ENCODE measurements at regions not wholly inside any gene's neighbourhood (a gene's known extent, or its start where the extent isn't known, plus 50 kb on each side); places are given as distances from the start of the nearest gene placed in this dataset.
A peak's percentile ranks its signal among the peaks of the same experiment; 100 is the strongest.

DNA sequence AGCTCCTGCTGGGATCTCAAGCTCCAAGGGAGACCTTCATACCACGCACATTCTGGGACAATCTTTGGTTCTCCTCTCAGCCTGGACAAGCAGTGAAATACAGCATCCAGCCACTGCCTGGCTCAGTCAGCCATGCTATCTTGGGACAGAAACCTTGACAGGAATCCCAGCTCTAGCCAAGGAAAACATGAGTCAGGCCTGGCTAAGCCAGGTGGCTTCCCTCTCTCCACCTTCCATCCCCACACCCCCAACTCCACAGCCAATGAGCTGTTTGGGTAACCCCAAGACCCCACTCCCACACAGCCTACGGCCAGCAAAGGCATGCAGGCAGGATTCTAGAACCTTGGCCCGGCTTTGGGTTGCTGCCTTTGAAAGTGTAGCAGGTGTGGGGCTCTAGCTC is 64.9 kb downstream of the MCFD2 start:
- in situ Hi-C loops (cut with MboI; ENCODE audit: low sequenced_read_pairs in 4 of 4): no loop called here
- H3K36me3 ChIP-seq: no peaks in the 10 kb centered on the region

DNA sequence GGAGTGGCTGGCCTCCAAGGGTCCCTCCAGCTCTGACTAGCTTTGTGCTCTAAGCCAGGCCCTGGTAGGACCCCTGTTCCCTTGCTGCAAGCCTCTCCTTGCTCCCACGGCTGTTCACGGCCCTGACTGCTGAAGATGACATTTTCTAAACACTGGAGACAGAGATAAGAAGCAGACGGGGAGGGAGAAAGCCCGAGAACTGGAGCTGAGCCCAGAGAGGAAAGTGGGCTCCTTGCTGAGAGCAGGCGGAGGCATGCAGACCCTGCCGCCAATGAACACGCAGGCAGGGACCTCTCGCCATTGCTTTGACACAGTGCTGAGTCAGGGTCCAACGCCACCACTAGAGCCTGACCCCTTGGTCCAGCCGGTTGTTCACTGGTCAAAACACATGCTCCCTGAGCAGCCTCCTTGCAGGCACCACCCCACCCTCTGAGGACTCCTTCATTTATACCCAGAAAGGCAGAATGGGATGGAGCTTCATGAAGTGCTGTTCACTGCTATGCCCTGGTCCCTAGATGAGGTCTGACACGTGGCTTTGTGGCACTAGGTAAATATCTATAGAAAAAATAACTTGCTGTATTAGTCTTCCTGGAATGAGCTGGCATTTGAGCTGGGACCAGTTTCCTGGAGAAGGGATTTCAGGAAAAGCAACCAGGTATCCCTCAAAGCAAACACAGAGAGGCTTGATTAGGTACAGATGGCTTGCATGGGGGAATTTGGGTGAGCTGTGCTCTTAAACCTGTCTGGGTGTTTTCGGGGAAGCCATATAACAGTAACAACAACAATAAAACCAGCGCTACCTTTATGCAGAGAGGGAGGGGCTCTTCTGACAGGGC is 65.7 kb downstream of the MCFD2 start:
- H3K9me3 ChIP-seq: no peaks in the 10 kb centered on the region
- no peaks in the 10 kb centered on the region for H3K36me3 ChIP-seq
- H3K4me1 ChIP-seq: peaks cover 67 to 70% of the 10 kb centered on the region in 2 donors
- ATAC-seq (no peak), DNase-seq (no peak)
- intact Hi-C loops (cut with DNase I; ENCODE audit: low total_unique reads): loop anchor here (2.0 kb wide), 1 partner anchor 31 kb away; no protein-coding TSS in a partner anchor
- TF ChIP-seq, protein P1, sequence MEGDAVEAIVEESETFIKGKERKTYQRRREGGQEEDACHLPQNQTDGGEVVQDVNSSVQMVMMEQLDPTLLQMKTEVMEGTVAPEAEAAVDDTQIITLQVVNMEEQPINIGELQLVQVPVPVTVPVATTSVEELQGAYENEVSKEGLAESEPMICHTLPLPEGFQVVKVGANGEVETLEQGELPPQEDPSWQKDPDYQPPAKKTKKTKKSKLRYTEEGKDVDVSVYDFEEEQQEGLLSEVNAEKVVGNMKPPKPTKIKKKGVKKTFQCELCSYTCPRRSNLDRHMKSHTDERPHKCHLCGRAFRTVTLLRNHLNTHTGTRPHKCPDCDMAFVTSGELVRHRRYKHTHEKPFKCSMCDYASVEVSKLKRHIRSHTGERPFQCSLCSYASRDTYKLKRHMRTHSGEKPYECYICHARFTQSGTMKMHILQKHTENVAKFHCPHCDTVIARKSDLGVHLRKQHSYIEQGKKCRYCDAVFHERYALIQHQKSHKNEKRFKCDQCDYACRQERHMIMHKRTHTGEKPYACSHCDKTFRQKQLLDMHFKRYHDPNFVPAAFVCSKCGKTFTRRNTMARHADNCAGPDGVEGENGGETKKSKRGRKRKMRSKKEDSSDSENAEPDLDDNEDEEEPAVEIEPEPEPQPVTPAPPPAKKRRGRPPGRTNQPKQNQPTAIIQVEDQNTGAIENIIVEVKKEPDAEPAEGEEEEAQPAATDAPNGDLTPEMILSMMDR (IDR thresholded peaks at IDR 0.05 in 4 of 5, conservative IDR thresholded peaks at IDR 0.05 in 1 of 5): no peak
- TF ChIP-seq POLR2A (IDR thresholded peaks at IDR 0.05): no peak
- no peaks in the 10 kb centered on the region for H3K27me3 ChIP-seq
- peak overlapping the region; percentile 59 to 80 (median 76) for H3K27ac ChIP-seq
- in situ Hi-C loops (cut with MboI; ENCODE audit: low sequenced_read_pairs in 4 of 4): no loop called here
- no peak overlapping the region for H3K4me3 ChIP-seq

More for the DNA sequence above, 64.9 kb downstream of the MCFD2 start:
- Histone ChIP-seq H3K27me3 (no peaks in the 10 kb centered on the region), H3K4me3 (no peak overlapping the region), H3K4me1 (peaks cover 63 to 68% of the 10 kb centered on the region in 2 donors), H3K9me3 (no peaks in the 10 kb centered on the region), H3K27ac (peak overlapping the region; percentile 59 to 80 (median 76))
- DNase-seq: peak; percentile 52 to 71
- TF ChIP-seq POLR2A (IDR thresholded peaks at IDR 0.05): no peak
- TF ChIP-seq, protein P1 (IDR thresholded peaks at IDR 0.05 in 4 of 5, conservative IDR thresholded peaks at IDR 0.05 in 1 of 5): no peak
- intact Hi-C loops (cut with DNase I; ENCODE audit: low total_unique reads): loop anchor here (2.0 kb wide), 1 partner anchor 32 kb away; no protein-coding TSS in a partner anchor
- ATAC-seq: peak; percentile 79 to 87

DNA sequence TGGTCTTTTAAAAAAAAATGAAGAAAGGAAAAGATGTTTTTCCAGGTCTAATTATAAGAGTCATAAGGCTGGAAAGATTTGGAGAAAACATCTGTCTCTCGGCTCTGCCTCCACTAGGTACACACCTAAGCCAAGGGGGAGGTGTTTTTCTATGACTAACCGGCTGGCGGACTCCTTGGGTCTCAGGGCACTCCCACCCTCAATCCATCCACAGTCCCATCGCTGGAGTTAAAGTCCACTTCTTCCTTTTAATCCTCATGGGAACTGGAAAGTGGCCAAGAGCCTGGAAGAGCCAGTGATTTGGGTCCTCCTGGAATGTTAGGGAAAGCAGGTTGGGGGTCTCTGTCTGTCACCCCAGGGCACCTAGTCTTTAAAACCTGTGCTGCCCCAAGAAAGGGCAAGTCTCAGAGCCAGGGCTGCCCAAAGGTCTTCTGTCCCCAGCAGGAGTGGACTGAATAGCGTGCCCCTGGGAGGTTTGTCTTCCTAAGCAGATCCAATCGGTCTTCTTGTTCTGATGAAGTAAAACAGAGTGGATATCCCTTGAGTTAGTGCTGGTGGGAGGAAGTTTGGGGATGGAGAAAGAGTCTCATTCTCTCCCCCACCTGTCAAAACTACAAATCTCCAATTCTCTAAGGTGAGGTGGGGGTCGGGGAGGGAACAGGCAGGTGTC is 66.4 kb downstream of the MCFD2 start:
- H3K4me1 ChIP-seq: peaks cover 59 to 65% of the 10 kb centered on the region in 2 donors
- no peaks in the 10 kb centered on the region for H3K9me3 ChIP-seq
- intact Hi-C loops (cut with DNase I; ENCODE audit: low total_unique reads): no loop called here
- no peak overlapping the region for H3K4me3 ChIP-seq
- H3K36me3 ChIP-seq: no peaks in the 10 kb centered on the region
- in situ Hi-C loops (cut with MboI; ENCODE audit: low sequenced_read_pairs in 4 of 4): no loop called here
- no peaks in the 10 kb centered on the region for H3K27me3 ChIP-seq
- no peak for TF ChIP-seq POLR2A (IDR thresholded peaks at IDR 0.05)
- TF ChIP-seq, protein P1 (IDR thresholded peaks at IDR 0.05 in 4 of 5, conservative IDR thresholded peaks at IDR 0.05 in 1 of 5): no peak
- no peak for DNase-seq
- ATAC-seq: no peak
- H3K27ac ChIP-seq: peak overlapping the region; percentile 59 to 80 (median 76)

DNA sequence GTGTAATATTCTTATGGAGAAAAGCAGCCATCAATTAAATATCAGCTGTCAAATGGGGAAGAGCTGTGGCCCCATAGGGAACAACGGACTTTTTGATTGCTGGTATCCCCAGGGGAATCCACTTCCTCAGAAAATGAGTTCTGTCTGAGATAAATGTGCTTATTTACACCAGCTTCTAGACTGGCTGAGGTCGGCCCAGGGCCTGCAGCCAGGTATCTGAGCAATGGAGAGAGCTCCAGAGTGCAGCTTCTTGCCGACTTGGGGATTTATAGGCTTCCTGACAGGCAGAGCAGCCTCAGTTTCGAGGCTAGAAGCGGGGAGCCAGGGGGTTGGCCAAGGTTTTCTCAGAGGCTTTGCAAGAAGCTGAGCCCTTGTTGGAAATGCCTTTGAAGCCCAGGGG is 67.2 kb downstream of the MCFD2 start:
- intact Hi-C loops (cut with DNase I; ENCODE audit: low total_unique reads): no loop called here
- Histone ChIP-seq H3K27ac (peak overlapping the region; percentile 59 to 80 (median 76)), H3K9me3 (no peaks in the 10 kb centered on the region), H3K4me1 (peaks cover 58 to 65% of the 10 kb centered on the region in 2 donors), H3K4me3 (no peak overlapping the region), H3K27me3 (no peaks in the 10 kb centered on the region), H3K36me3 (no peaks in the 10 kb centered on the region)
- no peak for ATAC-seq
- DNase-seq: no peak
- in situ Hi-C loops (cut with MboI; ENCODE audit: low sequenced_read_pairs in 4 of 4): no loop called here
- TF ChIP-seq, protein P1 (IDR thresholded peaks at IDR 0.05 in 4 of 5, conservative IDR thresholded peaks at IDR 0.05 in 1 of 5): no peak
